Renal cortical epithelial cell (primary cell): ENCODE measurements at regions not wholly inside any gene's neighbourhood (a gene's known extent, or its start where the extent isn't known, plus 50 kb on each side); places are given as distances from the start of the nearest gene placed in this dataset.
"Not testable (repeated sequence)": the region's sequence is repeated elsewhere in the genome, so short reads cannot be mapped to it uniquely, and the experiment has no call there.

Source experiments
- DNase-seq: peaks from one replicate; pipeline ENCODE4 v3.0.0-alpha.2; 2011; ENCODE audit warnings: low read depth

GRCh38 chr5:171713152-171713551, 72.5 kb upstream of the SMIM23 start:
- no peak for DNase-seq

DNA sequence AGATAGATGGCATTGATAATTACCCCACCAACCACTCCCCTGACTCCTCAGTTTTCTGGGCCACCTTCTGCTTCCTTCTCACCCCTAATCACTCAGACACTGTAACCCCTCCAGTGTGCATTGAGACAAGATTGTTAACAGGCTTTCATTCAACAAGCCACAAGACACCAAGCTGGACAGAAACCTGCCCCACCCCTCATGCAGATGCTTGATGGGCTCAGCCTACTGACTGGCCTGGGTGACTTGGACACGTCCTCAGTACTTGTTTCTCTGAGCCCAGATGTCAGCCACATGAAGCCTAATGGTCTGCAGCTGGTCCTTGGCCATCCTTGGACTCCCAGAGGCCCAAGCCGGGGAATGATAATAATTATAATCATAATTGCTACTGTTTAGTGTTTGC, 71.4 kb upstream of the SMIM23 start:
- no peak for DNase-seq

DNA sequence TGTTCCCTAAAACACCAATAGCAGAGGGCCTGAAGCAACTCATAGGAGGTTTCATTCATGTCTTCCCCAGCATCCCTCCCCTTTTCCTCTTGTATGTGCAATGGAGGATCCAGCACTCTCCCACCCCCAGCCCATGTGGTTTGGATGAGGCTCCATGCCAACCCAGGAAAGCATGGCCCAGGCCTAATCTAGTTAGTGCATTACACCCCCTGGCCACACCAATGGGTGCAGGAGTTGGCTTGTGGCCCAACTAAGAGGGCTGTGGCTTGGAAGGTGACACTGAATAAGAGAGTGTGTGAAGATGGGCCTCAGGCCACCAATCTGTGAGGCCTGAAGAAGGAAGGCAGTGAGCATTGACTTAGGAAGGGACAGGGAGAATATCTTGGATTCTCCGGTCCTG, 70.8 kb upstream of the SMIM23 start:
- no peak for DNase-seq

DNA sequence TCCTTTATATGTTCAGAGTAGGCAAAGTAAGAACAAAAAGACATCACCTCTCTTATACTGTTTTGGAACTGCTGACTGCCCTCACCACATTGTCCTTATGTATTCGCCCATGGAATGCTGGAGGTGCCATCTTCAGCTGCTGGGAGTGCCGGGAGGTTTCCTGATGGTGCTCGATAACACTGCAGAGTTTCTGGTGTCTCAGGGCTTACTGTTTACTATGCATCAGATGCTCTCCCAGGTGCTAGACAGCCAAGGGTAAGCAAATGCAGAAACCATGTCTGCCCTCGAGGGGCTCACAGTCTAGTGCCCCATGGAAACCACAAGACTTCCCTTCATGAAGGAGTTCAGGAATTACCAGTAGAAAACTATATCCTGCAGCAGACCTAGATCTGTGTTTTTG, 70.1 kb upstream of the SMIM23 start:
- no peak for DNase-seq

DNA sequence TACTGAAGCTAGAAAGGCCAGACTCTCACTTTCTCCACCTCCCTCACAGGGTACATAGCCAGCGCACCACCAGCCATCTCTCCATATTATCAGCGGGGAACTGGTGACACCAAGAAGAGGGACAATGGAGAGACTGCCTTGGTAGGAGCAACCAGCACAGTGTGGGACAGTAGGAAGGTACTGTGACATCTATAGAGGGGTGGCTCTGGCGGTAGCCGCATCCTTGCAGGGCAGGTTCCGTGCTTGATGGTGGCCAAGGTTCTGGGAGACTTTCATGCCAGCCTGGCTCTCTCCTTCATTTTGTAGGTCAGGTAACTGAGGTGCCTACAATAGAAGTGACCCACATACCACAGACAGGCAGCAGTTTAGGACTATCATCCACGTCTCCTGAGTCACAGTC, 65.5 kb upstream of the SMIM23 start:
- no peak for DNase-seq

GRCh38 chr5:171721464-171721863, 64.2 kb upstream of the SMIM23 start:
- no peak for DNase-seq

DNA sequence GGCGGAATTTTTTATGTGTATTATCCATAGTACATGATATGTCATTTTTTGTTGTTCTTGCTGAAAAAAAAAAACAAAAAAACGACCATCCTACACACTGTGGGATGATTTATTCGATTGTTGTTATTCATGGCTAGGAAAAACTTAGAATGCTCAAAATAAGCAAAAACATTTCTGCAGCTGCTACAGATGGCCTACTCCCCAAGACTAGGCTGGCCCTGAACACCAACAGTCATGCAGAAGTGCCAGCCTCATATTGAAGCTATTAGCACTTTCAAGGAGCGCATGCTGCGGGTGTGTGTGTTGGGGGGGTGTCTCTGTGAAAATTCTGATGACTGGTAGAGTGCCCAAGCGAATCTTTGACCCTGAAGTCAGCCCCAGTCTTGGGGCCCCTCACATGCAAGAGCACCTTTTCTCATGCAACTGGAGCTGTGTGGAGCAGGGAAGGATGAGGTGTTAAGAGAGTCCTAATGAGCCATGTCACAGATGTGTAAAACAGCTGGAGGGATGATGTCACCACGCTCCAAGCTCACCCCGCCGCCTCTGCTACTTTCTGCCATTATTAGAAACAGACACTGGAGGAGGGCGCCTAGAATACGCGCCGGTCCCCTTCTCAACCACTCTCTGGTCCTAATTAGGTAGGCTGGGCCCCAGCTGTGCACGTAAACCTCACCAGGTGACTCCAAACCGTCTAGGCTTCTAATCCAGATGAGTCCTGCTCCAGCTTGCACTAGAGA, 61.0 kb upstream of the SMIM23 start:
- DNase-seq = no peak

DNA sequence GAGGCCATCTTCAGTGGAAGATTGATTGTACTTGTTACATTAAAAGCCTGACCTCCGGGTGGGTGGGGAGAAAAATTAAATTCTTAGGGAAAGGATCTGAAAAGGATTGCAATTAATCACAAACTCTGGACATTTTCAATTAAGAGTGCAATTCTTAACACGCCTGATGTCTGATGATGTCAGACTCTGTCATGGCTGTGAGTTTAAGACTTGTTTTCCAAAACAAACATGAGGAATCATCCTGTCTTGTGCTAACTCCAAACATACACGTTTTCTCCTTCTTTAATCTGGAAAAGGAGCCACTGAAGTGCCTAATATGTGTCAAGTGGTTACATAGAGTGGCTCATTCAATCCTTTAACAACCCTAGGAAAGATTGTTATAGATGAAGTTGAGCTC, 60.4 kb upstream of the SMIM23 start:
- DNase-seq = no peak

GRCh38 chr5:171726819-171727218, 58.8 kb upstream of the SMIM23 start:
- not testable (repeated sequence) for DNase-seq

DNA sequence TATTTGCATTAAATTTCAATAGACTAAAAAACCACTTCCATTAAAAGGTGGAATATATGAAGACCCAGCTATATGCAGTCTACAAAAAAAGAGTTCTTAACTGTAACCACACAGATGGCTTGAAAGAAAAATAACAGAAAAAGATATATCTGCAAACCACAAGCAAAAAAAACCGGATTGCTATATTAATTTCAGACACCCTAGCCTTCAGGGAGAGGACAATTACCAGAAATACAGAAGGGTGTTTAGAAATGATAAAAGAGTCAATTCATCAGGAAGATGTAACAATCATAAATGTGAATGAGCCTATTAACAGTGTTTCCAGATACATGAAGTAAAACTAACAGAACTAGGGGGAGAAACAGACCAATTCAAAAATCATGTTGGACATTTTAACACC, 56.9 kb upstream of the SMIM23 start:
- DNase-seq = no peak
